ENCODE measurements at regions not wholly inside any gene's neighbourhood (a gene's known extent, or its start where the extent isn't known, plus 50 kb on each side); places are given as distances from the start of the nearest gene placed in this dataset.

DNA sequence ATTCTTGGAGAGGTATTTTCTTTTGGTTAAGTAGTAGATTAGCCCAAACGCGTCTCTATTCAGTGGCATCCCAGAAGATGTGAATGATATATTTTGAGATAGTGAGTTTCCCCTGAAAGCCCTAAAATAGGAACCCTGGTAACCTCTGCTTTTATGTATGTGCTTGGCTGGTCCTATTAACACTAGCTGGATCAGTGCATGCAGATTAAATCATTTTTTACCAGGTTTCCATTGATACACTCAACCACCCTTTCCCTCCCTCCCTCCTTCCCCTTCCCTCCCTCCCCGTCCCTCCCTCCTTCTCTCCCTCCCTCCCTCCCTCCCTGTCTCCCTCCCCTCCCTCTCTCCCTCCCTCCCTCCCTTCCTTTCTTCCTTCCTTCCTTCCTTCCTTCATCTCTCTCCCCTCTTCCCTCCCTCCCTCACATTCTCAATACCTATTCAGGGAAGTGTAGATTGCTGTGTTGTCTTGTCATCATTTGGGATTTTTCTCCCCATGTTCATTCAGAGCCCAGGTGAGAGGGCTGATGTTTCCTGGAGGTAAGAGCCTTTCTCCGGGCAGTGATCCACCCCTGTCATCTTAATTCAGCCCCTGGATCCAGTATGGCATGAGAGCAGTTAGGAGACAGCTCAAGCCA, 406.8 kb downstream of the PRDM2 start:
- Histone ChIP-seq H3K36me3 (ENCODE audit: control insufficient read depth, insufficient read depth, low read length) (no peaks in the 10 kb centered on the region), H3K4me3 (replicated peaks; ENCODE audit: low read depth, low read length) (no peak overlapping the region), H3K27me3 (replicated peaks; ENCODE audit: control insufficient read depth, insufficient read depth, low read length) (no peaks in the 10 kb centered on the region; the same call in 1 of the 2 replicates)
- TF ChIP-seq CTCF (IDR thresholded peaks at IDR 0.05; ENCODE audit: insufficient read depth, low read length, poor library complexity, severe bottlenecking), result no peak
- no peak for DNase-seq (ENCODE audit: extremely low read depth, insufficient read length)

DNA sequence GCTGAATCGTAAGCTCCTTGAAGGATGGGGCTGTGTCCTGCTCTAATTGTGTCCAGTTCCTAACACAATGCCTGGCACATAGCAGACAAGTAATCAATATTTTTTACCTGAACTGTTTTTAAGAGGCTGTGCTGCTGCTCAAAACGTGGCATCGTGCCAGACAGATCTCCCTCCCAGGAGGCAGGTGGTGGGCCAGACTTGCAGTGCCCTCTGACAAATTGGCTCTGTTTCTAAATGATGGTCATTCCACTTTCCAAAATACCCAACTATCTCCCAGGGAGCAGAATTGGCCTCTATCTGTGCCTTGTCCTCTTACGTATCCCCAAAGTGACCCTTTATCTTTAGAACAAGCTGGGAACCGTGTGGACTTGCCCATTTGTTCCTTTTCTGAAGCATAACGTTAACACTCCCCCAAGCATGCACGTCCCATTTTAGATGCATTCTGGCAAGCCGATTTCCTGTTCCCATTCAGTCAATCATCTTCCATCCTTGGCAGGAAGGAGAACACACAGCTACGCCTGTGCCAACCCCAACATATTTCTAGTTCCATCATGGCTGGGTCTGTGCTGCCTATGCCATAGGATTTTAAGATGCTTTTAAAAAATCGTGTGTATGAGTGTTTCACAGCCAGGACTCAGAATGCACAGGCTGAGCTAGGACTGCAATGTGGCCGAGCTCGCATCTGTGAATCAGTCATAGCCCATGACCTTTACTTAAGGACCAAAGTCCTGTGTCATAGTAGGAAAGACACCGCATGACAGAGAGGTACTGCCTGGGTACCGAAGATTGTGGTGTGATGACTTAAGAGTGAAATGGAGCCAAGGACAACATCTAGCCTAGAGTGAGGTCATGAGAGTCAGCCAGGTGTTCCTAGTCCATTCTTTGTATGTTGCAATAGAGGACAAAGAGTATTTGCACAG, 408.6 kb downstream of the PRDM2 start:
- DNase-seq (ENCODE audit: extremely low read depth, insufficient read length), result no peak
- no peak for TF ChIP-seq CTCF (IDR thresholded peaks at IDR 0.05; ENCODE audit: insufficient read depth, low read length, poor library complexity, severe bottlenecking)

GRCh38 chr1:14109276-14109635, 409.3 kb downstream of the PRDM2 start:
- Histone ChIP-seq H3K36me3 (ENCODE audit: control insufficient read depth, insufficient read depth, low read length) (no peaks in the 10 kb centered on the region), H3K27me3 (replicated peaks; ENCODE audit: control insufficient read depth, insufficient read depth, low read length) (no peaks in the 10 kb centered on the region), H3K4me3 (replicated peaks; ENCODE audit: low read depth, low read length) (no peak overlapping the region)
- TF ChIP-seq CTCF (IDR thresholded peaks at IDR 0.05; ENCODE audit: insufficient read depth, low read length, poor library complexity, severe bottlenecking), result no peak
- DNase-seq (ENCODE audit: extremely low read depth, insufficient read length), result no peak

More for the DNA sequence above, 408.6 kb downstream of the PRDM2 start:
- H3K36me3 ChIP-seq (ENCODE audit: control insufficient read depth, insufficient read depth, low read length), result no peaks in the 10 kb centered on the region
- no peaks in the 10 kb centered on the region for H3K27me3 ChIP-seq (replicated peaks; ENCODE audit: control insufficient read depth, insufficient read depth, low read length)
- H3K4me3 ChIP-seq (replicated peaks; ENCODE audit: low read depth, low read length), result no peak overlapping the region

GRCh38 chr1:14110040-14110439, 410.1 kb downstream of the PRDM2 start:
- Histone ChIP-seq H3K36me3 (ENCODE audit: control insufficient read depth, insufficient read depth, low read length) (no peaks in the 10 kb centered on the region), H3K27me3 (replicated peaks; ENCODE audit: control insufficient read depth, insufficient read depth, low read length) (no peaks in the 10 kb centered on the region), H3K4me3 (replicated peaks; ENCODE audit: low read depth, low read length) (no peak overlapping the region)
- DNase-seq (ENCODE audit: extremely low read depth, insufficient read length), result no peak
- no peak for TF ChIP-seq CTCF (IDR thresholded peaks at IDR 0.05; ENCODE audit: insufficient read depth, low read length, poor library complexity, severe bottlenecking)

DNA sequence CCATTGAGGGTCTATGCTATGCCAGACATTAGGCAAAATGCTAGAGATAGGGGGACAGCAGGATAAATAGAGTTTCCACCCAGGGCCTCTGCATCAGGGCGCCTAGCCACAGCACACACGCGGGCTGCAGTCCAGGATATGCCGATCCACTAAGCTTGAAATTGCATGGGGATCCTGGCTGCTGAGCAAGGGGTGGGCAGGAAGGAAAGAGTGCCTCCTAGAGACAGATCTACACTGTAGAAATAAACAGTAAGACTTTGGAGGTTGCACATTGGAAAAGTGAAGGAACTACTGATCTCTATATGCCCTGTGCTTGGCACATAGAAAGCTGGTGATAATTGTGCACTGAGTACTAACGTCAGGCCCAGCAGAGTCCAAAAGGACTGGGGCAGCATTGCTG, 411.1 kb downstream of the PRDM2 start:
- Histone ChIP-seq H3K4me3 (replicated peaks; ENCODE audit: low read depth, low read length) (no peak overlapping the region), H3K27me3 (replicated peaks; ENCODE audit: control insufficient read depth, insufficient read depth, low read length) (no peaks in the 10 kb centered on the region), H3K36me3 (ENCODE audit: control insufficient read depth, insufficient read depth, low read length) (no peaks in the 10 kb centered on the region)
- no peak for TF ChIP-seq CTCF (IDR thresholded peaks at IDR 0.05; ENCODE audit: insufficient read depth, low read length, poor library complexity, severe bottlenecking)
- DNase-seq (ENCODE audit: extremely low read depth, insufficient read length), result no peak
